Stimulated activated CD8-positive, alpha-beta memory T cell treated with anti-CD3 and anti-CD28 coated beads, Interleukin-12 subunit alpha, Interleukin-12 subunit beta, amount 100 ng/mL, for 1 hour (primary cell): ENCODE measurements at regions not wholly inside any gene's neighbourhood (a gene's known extent, or its start where the extent isn't known, plus 50 kb on each side); places are given as distances from the start of the nearest gene placed in this dataset.

ENCODE experiments used
- DNase-seq: peaks from one replicate; pipeline ENCODE4 v3.0.0-alpha.2; 2020; ENCODE audit warnings: low read depth

DNA sequence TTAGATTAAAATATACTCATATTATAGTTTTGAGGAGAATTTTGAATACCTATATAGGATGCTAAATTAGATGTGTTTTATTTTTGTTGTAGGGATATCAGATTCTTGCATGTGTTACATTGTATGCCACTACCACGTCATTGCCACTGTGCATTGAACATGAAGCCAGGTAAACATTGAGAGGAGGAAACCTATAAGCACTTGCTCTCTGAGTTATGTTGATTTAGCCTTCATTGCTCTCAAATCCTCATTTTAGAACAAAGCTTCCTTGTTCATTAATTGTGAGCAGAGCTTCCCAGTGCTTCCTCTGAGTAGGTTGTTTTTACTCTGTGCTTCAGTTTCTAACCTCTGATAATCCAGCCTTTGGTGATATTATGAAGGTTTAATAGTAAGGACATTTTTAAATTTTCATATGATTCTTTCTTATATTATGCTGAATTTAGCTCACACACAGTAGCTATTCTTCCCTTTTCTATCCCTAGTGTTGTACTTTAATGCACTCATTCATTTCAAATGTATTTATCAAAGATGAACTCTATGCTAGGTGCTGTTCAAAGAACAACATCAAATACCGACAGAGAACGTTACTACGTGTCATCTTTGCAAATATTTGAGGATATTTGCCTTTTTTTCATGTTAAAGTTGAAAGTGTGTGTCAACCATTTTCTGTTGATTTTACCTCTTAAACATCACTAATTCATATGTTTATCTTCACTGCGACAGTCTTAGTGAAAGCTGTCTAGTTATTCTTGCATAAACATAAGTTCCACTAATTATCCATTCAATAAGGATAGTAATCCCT, 1448.0 kb upstream of the MIR17HG start:
- DNase-seq = no peak

DNA sequence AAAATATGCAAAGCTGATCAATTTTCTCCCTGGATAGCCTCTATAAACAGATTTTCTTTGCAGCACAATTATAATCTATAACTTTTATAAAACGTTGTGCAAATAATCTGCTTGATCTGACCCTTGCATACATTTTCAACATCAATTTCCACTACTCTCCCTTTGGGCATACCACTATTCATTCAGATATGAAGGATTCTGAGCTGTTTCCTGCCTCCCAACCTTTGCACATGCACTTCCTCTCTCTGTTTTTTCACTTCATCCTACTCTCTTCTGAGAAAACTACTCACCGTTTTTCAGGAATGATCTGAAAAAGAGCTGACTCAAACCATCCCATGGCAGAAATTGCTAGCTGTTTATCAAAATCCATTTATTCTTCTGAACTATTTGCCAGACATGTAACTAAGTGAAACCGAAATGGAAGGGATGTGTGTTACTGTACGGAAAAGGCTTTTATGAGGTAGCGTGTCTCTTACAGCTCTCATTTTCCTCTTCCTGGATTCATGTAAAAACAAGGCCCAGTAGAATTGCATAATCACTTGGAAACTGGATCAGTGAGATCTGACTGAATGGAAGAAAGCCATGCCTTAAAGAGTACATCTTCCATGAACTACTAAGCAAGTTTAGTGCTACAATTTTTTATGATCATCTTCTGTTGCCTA, 1447.3 kb upstream of the MIR17HG start:
- no peak for DNase-seq

DNA sequence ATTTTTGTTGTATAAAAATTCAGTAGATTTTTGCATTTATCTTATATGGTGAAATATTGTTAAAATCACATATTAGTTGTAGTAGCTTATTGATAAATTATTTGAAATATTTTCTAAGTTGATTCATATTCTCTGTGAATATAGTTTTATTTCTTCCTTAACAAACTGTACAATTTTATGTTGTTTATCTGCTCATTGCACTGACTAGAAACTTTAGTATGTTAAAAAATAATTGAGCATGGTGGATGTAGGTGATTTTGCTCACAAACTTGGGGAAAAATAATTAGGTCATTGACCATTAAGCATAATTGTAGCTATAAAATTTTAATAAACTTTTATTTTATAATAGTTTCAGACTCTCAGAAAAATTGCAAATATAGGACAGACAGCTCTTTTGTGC, 1445.3 kb upstream of the MIR17HG start:
- DNase-seq = no peak

DNA sequence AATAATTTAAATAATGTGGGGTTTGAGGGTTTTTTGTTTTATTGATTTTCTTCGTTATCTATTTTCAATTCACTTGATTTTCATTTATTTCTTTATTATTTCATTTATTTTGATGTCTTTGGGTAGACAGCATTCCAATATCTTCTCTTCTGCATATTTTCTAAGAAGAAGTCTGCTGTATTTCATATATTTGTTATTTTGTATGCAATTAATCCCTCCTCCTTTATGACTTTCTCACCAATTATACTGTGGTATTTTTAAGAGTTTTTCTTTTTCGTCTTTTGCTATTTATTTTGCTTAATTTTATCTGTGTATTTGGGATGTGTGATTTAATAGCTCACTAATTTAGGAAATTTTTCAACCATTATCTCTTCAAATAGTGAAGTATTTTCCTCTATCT, 1444.4 kb upstream of the MIR17HG start:
- DNase-seq = no peak

DNA sequence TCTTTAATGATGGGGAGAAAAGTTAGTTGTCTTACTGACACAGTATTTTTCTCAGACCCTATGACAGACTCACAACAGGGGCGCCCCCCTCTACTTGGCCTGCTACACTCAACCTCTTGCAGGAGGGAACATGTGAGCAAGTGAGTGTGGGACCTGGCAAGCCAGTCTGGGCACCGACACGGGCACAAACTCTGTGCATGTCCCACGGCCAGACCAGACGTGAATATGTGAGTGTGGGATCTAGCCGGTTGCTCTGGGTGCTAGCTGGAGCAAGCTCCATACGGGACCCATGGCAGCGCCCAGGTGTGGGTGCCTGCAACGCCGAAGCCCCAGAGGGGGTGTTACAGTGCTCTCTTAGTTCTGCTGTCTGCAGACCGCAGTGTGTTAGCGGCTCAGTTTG, 1437.3 kb upstream of the MIR17HG start:
- no peak for DNase-seq

DNA sequence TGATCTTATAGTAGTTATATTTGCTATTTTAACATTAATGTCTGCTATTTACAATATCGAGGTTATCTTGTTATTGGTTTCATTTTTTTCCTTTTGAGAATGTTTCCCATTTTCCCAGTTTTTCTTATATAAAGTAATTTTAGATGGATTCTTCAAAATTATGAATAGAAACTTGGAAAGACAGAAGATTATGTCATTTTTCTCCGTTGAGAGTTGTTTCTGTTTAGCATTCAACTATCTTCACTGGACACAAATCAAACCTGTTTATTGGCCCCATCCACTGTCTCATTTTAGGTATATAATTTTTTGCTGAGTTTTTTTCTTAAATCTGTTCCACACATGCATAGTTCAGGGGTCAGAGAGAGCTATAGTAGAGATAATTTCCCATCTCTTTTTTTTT, 1430.9 kb upstream of the MIR17HG start:
- no peak for DNase-seq

- no peak for DNase-seq
These were observed 1427.0 kb upstream of the MIR17HG start for GRCh38 chr13:89920461-89920860.

DNA sequence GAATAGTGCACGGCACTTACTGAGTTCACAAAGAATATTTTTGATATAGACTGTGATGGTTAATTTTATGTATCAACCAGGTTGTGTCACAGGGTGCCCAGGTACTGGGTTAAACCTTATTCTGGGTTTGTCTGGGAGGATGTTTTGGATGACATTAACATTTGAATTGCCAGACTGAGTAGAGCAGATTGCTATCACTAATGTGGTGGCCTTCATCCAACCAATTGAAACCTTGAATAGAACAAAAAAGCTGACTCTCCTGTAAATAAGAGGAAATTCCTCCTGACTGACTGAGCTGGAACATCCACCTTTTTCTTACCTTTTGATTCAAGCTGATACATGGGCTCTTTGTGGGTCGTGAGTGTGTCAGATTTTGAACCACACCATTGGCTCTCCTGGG, 1424.4 kb upstream of the MIR17HG start:
- no peak for DNase-seq

DNA sequence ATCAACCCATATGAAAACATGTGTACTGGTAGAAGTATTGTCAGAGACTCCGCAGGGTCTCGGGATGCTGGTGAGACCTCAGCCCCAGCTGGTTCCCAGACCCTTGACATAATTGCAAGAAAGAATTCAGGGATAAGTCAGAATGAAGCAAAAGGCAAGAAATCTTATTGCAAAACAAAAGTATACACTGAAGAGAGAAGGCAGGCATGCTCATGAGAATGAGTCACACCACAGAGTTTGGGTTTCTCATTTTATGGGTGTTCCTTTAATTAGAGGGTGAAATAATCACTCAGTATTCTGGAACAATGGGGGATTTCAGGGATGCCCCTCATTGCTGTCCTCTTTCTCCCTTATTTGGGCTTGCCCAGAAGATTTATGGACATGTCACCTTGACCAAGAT, 1423.8 kb upstream of the MIR17HG start:
- no peak for DNase-seq

GRCh38 chr13:89925107-89925506, 1422.4 kb upstream of the MIR17HG start:
- no peak for DNase-seq

DNA sequence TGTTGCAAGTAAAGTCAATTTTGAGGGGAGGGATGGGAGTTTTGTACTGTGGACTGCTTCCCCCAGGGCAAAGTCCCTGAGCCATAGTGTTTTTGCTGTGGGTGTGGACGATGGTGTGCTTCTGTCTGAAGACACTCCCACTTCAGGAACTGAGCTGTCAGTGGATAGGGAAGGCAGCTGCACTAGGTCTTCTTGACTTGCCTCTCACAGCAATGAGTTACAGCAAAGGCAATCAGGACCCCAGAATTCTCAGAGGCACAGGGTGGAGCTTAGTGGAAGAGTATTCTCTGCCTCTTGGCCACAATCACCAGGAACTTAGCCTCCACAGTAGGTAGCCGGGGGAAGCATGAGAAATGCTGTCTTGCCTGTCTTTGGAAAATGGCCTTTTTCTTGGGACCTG, 1416.6 kb upstream of the MIR17HG start:
- no peak for DNase-seq

DNA sequence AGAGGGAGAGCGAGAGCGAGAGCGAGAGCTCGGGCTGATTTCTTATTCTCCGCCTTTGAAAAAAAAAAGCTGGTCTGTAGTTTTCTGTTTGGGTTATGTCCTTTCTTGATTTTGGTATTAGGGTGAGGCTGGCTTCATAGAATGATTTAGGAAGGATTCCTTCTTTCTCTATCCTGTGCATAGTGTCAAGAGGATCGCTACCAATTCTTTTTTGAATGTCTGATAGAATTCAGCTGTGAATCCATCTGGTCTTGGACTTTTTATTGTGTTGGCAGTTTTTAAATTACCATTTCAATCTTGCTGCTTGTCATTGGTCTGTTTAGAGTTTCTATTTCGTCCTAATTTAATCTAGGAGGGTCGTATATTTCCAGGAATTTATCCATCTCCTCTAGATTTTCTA, 1414.6 kb upstream of the MIR17HG start:
- DNase-seq = no peak

DNA sequence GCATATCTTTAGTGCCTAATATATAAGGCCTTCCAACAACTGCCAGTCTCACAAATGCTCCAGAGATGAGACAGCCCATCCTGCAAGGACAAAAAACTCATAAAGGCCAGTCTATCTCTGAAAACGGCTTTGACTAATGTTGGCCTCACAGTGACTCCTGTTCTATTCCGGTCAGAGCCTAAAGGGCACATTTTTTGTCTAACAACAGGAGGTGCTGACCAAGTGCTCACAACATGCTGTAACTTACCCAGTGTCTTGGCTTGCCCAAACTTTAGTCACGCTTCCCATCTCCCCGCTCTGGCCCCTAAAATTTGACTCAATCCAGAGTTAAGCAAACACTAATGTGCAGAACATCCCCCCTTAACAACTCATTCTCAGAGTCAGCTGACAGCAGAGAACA, 1411.2 kb upstream of the MIR17HG start:
- no peak for DNase-seq

GRCh38 chr13:89937420-89937819, 1410.1 kb upstream of the MIR17HG start:
- no peak for DNase-seq

DNA sequence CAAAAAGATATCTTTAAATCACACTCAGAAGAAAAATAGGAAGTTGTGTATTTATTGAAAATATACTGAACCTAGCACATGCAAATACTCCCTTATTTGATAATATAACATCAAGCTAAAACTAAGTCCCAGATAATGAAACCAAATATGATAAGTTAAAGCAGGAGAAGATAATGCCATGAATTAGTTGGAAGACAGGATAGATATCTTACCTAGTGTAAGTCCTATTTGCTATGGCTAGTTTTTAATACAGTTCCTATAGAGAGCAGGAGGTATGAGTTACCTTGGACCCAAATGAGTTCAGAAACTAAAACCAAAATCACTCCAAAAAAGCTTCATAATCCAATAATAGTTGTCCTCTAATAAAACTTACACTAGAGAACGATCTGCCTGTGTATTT, 1407.1 kb upstream of the MIR17HG start:
- DNase-seq = no peak

GRCh38 chr13:89943139-89943538, 1404.3 kb upstream of the MIR17HG start:
- DNase-seq = no peak

DNA sequence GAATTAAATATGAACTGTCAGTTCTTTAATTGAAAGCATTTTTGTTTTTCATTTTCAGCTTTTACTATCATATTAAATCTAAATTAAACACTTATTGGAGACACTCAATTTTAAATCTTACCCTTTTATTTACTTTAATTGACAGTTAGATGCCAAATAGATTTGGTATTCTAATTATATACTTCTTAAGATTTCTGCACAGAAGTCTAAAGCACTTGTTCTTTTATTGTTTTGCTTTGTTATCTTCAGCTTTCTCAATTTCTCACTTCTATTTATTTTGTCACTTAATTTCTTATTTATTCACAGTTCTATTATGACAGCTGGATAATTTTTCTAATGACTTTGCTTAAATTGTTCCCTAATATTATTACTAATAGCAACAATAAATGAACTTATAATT, 1397.3 kb upstream of the MIR17HG start:
- DNase-seq = no peak

- DNase-seq = no peak
These were observed 1396.1 kb upstream of the MIR17HG start for GRCh38 chr13:89951341-89951740.

GRCh38 chr13:89953581-89953980, 1393.9 kb upstream of the MIR17HG start:
- no peak for DNase-seq

- DNase-seq = no peak
These were observed 1391.7 kb upstream of the MIR17HG start for GRCh38 chr13:89955773-89956172.

DNA sequence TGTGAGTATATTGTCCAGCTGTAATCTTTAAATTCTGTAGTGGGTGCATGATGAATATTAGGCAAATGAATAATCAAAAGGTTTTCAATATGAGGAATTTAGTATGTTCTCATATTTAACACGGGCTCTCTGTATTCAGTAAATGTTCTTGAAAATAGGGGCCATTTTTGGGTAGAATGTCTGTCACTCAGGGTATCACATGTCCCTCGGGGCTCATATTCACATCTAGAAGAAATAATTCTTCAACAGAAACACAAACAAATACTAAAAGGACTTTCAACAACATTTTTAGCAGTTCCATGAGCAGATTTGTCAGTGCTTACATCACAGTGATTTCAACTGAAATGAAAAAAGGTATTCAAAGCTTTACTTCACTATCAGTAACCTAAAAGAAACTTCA, 1388.4 kb upstream of the MIR17HG start:
- no peak for DNase-seq

DNA sequence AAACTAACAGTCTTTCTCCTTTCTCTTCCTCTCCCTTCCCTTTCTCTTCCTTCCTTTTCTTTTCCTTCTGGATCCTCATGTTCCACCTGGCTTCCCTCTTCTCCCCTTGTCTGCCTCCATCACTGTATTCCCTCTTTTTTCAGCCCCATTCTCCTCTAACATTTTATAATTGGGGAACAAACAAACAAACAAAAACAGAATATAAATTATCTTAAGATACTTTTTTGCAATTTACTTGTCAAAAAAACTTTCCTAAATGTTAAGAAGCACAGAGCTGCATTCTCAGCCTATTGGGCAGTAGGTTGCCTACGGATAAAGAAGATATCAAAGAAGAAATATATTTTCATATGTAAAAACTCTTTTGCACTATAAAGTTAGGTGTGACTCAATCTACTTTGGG, 1382.2 kb upstream of the MIR17HG start:
- no peak for DNase-seq

DNA sequence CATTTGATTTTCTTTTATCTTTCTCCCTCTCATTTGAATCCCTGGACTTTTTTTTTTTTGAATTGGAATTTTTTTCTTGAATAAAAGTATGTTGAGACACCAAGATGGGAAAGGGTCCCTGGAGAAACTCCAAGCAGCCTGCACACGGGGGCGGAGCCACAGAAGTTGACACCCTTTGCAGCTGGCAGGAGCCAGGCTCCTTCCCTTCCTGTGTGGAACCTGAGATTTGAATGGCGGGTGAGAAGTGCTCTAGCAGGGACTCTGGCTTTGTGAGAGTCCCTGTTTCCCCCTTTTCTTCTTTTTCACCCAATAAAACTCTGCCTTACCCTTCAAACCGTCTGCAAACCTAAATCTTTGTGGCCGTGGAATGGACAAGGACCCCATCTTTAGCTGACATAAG, 1381.0 kb upstream of the MIR17HG start:
- no peak for DNase-seq

GRCh38 chr13:89967701-89968100, 1379.8 kb upstream of the MIR17HG start:
- DNase-seq = no peak
